WTC11 (cell line): ENCODE measurements at regions not wholly inside any gene's neighbourhood (a gene's known extent, or its start where the extent isn't known, plus 50 kb on each side); places are given as distances from the start of the nearest gene placed in this dataset.
A peak's percentile ranks its signal among the peaks of the same experiment; 100 is the strongest.

ENCODE experiments used
- ATAC-seq: fragments of 200-7000 bp; cut with Tn5 transposase; 2 replicates; pipeline ENCODE4 v1.10.0; 2021; ENCODE audit warnings: mild to moderate bottlenecking, moderate library complexity
- CTCF ChIA-PET: fragments of 300-600 bp; sonication (Branson Sonifier 250); formaldehyde crosslinking; loops from one replicate; lab custom pipeline; 2021; ENCODE audit warnings: antibody characterized with exemption; lab: Charles Lee
- POLR2A ChIA-PET: fragments of 350-600 bp; sonication (Branson Sonifier 250); formaldehyde crosslinking; loops from one replicate; lab custom pipeline; 2021; ENCODE audit warnings: antibody characterized with exemption; lab: Charles Lee
- DNase-seq: peaks from one replicate; pipeline ENCODE4 v3.0.0; 2021; ENCODE audit warnings: low spot score
- H3K27ac Mint-ChIP-seq: 2 replicates; pipeline ENCODE4 v1.8.0; 2021; ENCODE audit warnings: mixed read lengths
- H3K27me3 Mint-ChIP-seq: 2 replicates; pipeline ENCODE4 v1.8.0; 2021; ENCODE audit warnings: low read depth, mild to moderate bottlenecking, moderate library complexity, mixed read lengths
- H3K36me3 Mint-ChIP-seq: 2 replicates; pipeline ENCODE4 v1.8.0; 2021; ENCODE audit warnings: mixed read lengths
- H3K4me1 Mint-ChIP-seq: 2 replicates; pipeline ENCODE4 v1.8.0; 2022; ENCODE audit warnings: mixed read lengths
- H3K4me3 Mint-ChIP-seq: 2 replicates; pipeline ENCODE4 v1.8.0; 2021; ENCODE audit warnings: mild to moderate bottlenecking, moderate library complexity, mixed read lengths
- H3K9me3 Mint-ChIP-seq: 2 replicates; pipeline ENCODE4 v1.8.0; 2021; ENCODE audit warnings: mixed read lengths
- FOXK1 ChIP-seq: sonication (generic); formaldehyde crosslinking; IDR thresholded peaks from 2 replicates; pipeline ENCODE4 v1.8.0; 2022; ENCODE audit warnings: mild to moderate bottlenecking, moderate library complexity, missing genetic modification reagents
- FOXP1 ChIP-seq: sonication (generic); formaldehyde crosslinking; IDR thresholded peaks from 2 replicates; pipeline ENCODE4 v1.8.0; 2022; ENCODE audit warnings: missing genetic modification reagents, mild to moderate bottlenecking, moderate library complexity, borderline replicate concordance
- GRHL2 ChIP-seq: fragments of 250-450 bp; sonication (Bioruptor Pico); IDR thresholded peaks from 2 replicates; pipeline ENCODE4 v1.8.0; 2022; ENCODE audit warnings: mild to moderate bottlenecking, moderate library complexity; ENCODE audit not compliant: insufficient replicate concordance, severe bottlenecking
- KAT7 ChIP-seq: sonication (generic); formaldehyde crosslinking; IDR thresholded peaks from 2 replicates; pipeline ENCODE4 v1.8.1; 2023; ENCODE audit warnings: missing genetic modification reagents, mild to moderate bottlenecking, borderline replicate concordance
- MLX ChIP-seq: sonication (generic); formaldehyde crosslinking; IDR thresholded peaks from 2 replicates; pipeline ENCODE4 v1.8.1; 2023; ENCODE audit warnings: mild to moderate bottlenecking, missing genetic modification reagents, moderate library complexity
- MYBL2 ChIP-seq: sonication (generic); formaldehyde crosslinking; IDR thresholded peaks from 2 replicates; pipeline ENCODE4 v1.8.1; 2023; ENCODE audit warnings: mild to moderate bottlenecking, moderate library complexity, missing genetic modification reagents
- NFYB ChIP-seq: sonication (generic); formaldehyde crosslinking; conservative IDR thresholded peaks from 2 replicates; pipeline ENCODE4 v1.8.0; 2022; ENCODE audit warnings: low read depth, missing genetic modification reagents
- NR1H2 ChIP-seq: sonication (generic); formaldehyde crosslinking; IDR thresholded peaks from 2 replicates; pipeline ENCODE4 v1.9.0; 2021; ENCODE audit warnings: mild to moderate bottlenecking, moderate library complexity, missing genetic modification reagents
- SMAD3 ChIP-seq: sonication (generic); formaldehyde crosslinking; IDR thresholded peaks from 2 replicates; pipeline ENCODE4 v1.8.0; 2022; ENCODE audit warnings: missing genetic modification reagents, mild to moderate bottlenecking, borderline replicate concordance
- SOX15 ChIP-seq: fragments of 250-450 bp; sonication (Bioruptor Pico); IDR thresholded peaks from 2 replicates; pipeline ENCODE4 v1.9.0; 2021; ENCODE audit warnings: mild to moderate bottlenecking
- STAT6 ChIP-seq: sonication (generic); formaldehyde crosslinking; conservative IDR thresholded peaks from 2 replicates; pipeline ENCODE4 v1.8.1; 2023; ENCODE audit warnings: mild to moderate bottlenecking, low read depth, missing genetic modification reagents, moderate library complexity
- TP53 ChIP-seq: sonication (generic); formaldehyde crosslinking; IDR thresholded peaks from 2 replicates; pipeline ENCODE4 v1.8.1; 2023; ENCODE audit warnings: mild to moderate bottlenecking, missing genetic modification reagents
- USF1 ChIP-seq: sonication (generic); formaldehyde crosslinking; IDR thresholded peaks from 2 replicates; pipeline ENCODE4 v1.8.0; 2022; ENCODE audit warnings: mild to moderate bottlenecking, missing genetic modification reagents
- ZBTB43 ChIP-seq: sonication (generic); formaldehyde crosslinking; IDR thresholded peaks from 2 replicates; pipeline ENCODE4 v1.8.1; 2023; ENCODE audit warnings: mild to moderate bottlenecking, missing genetic modification reagents
- ZNF281 ChIP-seq: sonication (generic); formaldehyde crosslinking; IDR thresholded peaks from 2 replicates; pipeline ENCODE4 v1.8.0; 2023; ENCODE audit warnings: mild to moderate bottlenecking, missing genetic modification reagents
- ZNF512 ChIP-seq: sonication (generic); formaldehyde crosslinking; IDR thresholded peaks from 2 replicates; pipeline ENCODE4 v1.8.1; 2022; ENCODE audit warnings: missing genetic modification reagents, borderline replicate concordance
- ZNF671 ChIP-seq: fragments of 250-450 bp; sonication (Bioruptor Pico); IDR thresholded peaks from 2 replicates; pipeline ENCODE4 v1.8.0; 2021; ENCODE audit warnings: mild to moderate bottlenecking

- Mint-ChIP-seq H3K36me3 (peaks cover 5% of the 10 kb centered on the region), H3K4me3 (no peak overlapping the region), H3K4me1 (peaks cover 36% of the 10 kb centered on the region), H3K27ac (peak overlapping the region; percentile 57), H3K9me3 (no peaks in the 10 kb centered on the region), H3K27me3 (no peaks in the 10 kb centered on the region)
- DNase-seq (no peak), ATAC-seq (peak; percentile 65)
- TF ChIP-seq USF1 (CRISPR knock-in tag): no peak
- TF ChIP-seq KAT7 (CRISPR knock-in tag): no peak
- no peak for TF ChIP-seq ZBTB43
- no peak for TF ChIP-seq SMAD3 (CRISPR knock-in tag)
- no peak for TF ChIP-seq ZNF281
- TF ChIP-seq ZNF671 (CRISPR knock-in tag): no peak
- no peak for TF ChIP-seq FOXP1 (CRISPR knock-in tag)
- no peak for TF ChIP-seq NR1H2 (CRISPR knock-in tag)
- no peak for TF ChIP-seq TP53 (CRISPR knock-in tag)
- no peak for TF ChIP-seq ZNF512 (CRISPR knock-in tag)
- no peak for TF ChIP-seq NFYB (CRISPR knock-in tag)
- TF ChIP-seq GRHL2 (CRISPR knock-in tag): no peak
- TF ChIP-seq SOX15: no peak
- TF ChIP-seq MYBL2 (CRISPR knock-in tag): no peak
- no peak for TF ChIP-seq STAT6
- TF ChIP-seq MLX (CRISPR knock-in tag): no peak
- no peak for TF ChIP-seq FOXK1 (CRISPR knock-in tag)
- POLR2A ChIA-PET: no interaction called here
- CTCF ChIA-PET: no interaction called here
These were observed 309.1 kb downstream of the SOX4 start for GRCh38 chr6:21902628-21903169.
